ENCODE measurements at regions not wholly inside any gene's neighbourhood (a gene's known extent, or its start where the extent isn't known, plus 50 kb on each side); places are given as distances from the start of the nearest gene placed in this dataset.
"Not testable (repeated sequence)": the region's sequence is repeated elsewhere in the genome, so short reads cannot be mapped to it uniquely, and the experiment has no call there.

DNA sequence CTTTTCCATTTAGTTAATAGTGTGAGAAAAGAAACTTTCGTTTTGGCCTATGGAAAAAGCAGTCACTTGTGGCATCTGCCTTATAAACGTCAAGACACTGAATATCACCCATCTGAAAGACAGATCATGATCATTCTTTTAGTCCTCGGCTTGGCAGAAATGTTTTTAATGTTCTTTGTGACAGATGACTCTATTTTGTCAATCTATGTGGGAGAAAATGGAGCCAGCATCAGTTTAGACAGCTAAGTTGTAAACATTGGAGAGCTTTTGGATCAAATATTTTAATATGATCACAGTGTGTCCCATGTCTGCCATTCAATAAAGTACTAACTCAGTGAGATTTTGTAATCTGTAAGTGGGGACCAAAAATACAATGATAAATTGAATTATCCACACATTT, 85.1 kb upstream of the LUZP2 start:
- intact Hi-C loops (cut with micrococcal nuclease), result no loop called here

DNA sequence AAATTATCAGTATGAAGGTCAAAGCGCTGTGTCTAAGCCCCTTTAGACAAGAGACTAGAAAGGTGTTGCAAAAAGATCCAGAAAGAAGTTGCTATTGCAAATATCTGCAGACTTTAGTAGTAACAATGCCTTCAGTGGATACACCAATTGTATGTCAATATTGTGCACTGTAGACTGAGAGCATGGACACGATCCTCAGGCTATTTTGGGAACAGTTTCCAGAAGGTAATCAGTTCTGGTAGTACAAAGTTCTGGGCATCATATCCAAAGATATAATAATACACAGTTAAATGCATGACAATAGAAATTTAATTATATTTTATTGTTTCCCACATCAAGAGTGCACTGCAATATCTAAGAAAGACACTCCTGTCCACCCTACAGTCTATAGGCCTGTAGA, 84.1 kb upstream of the LUZP2 start:
- intact Hi-C loops (cut with micrococcal nuclease), result no loop called here

DNA sequence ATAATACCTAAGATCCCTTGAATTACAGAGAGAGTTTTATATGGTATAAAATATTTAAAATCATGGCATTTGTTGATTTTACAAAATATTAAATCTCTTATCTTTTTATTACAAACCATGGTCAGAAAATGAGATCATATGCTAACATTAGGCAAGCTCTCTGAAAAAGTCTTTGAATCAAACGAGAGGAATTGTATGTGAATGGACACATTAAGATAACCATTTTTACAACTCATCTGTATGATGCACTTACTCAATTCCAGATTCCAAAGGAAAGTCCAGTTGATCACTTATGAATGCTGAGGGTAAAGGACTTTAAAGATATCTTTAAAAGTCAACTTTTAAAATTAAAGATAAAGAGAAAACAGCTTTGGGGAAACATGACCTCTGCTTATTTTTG, 83.5 kb upstream of the LUZP2 start:
- intact Hi-C loops (cut with micrococcal nuclease), result no loop called here

DNA sequence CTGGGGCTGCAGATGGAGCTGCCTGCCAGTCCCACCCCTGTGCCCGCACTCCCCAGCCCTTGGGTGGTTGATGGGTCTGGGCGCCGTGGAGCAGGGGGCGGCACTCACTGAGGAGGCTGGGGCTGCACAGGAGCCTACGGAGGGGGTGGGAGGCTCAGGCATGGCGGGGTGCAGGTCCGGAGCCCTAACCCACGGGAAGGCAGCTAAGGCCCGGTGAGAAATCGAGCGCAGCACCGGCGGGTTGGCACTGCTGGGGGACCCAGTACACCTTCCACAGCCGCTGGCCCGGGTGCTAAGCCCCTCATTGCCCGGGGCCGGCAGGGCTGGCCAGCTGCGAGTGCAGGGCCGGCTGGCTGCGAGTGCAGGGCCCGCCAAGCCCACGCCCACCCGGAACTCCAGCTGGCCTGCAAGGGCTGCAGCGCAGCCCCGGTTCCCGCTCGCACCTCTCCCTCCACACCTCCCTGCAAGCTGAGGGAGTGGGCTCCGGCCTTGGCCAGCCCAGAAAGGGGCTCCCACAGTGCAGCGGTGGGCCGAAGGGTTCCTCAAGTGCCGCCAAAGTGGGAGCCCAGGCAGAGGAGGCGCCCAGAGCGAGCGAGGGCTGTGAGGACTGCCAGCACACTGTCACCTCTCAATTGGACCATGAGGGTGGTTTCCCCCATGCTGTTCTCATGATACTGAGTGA, 80.8 kb upstream of the LUZP2 start:
- intact Hi-C loops (cut with micrococcal nuclease), result not testable (repeated sequence)

DNA sequence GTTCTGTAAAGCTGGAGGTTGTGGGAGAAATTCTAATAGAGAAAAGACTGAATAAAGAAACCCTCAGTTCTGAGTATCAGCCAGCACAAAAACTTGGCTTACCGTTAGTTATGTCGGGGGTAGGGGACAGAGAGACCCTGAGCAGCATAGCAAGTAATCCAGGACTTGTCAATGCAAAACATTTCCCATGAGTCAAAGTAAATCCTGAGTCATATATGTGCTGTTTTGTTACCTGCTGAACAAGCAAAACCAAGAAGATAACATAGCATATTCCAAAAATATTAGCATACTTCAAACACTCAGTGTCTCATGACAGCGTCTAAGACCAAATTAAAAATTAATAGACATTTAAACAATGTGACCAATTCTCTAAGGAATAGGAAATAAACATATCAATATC, 75.1 kb upstream of the LUZP2 start:
- intact Hi-C loops (cut with micrococcal nuclease), result no loop called here

DNA sequence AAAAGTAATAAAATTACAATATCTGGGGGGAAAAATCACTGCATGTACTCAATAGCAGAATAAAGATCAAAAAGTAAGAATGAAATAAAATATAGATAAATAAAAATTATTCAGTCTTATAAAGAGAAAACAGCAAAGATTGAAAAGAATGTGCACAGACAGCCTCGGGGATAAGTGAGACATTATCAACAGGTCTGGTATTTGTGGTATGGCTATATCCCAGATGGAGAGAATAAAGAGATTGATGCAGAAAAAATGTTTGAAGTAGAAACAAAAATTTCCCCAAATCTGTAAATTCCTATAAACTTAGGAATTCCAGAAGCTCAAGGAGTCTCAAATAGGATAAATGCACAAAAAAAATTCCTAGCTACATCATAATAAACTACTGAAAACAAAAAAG, 74.5 kb upstream of the LUZP2 start:
- intact Hi-C loops (cut with micrococcal nuclease), result no loop called here

DNA sequence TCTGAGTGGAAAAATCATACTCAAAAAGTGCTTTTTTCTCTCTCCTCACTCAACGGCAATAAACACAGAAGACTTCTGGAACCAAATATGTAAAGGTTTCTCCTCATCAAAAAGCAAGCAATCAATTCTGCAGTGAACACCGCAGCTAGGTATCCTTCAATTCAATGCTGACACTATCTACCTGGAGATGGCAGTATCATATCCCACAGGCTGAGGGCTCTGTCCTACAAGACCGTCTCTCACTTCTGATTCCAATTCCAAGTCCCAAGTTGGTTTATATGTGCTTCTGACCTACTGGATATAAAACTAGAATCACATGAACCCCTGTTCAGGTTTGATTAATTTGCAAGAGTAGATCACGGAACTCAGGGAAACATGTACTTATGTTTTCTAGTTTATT, 59.7 kb upstream of the LUZP2 start:
- intact Hi-C loops (cut with micrococcal nuclease), result no loop called here
